ENCODE measurements at regions not wholly inside any gene's neighbourhood (a gene's known extent, or its start where the extent isn't known, plus 50 kb on each side); places are given as distances from the start of the nearest gene placed in this dataset.

DNA sequence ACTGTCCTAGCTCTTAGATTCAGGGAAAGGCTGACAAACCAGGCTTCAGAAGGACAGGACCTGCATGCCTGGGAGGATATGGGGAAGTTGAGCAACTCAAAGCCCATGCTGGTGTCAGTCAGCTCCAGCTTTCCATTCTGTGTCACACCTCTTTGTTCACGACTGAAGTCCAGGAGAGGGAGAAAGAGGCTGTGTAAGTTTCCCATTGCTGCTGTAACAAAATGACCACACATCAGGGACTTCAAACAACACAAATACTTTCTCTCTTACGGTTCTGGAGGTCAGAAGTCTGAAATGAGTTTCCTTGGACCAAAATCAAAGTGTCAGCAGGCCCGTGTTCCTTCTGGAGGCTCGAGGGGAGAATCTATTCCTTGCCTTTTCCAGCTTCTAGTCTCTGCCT is 50.6 kb upstream of the STX18 start:
- no peaks in the 10 kb centered on the region for H3K27me3 Mint-ChIP-seq (ENCODE audit: low read depth)
- no peak overlapping the region for H3K4me3 Mint-ChIP-seq
- TF ChIP-seq, protein P1, sequence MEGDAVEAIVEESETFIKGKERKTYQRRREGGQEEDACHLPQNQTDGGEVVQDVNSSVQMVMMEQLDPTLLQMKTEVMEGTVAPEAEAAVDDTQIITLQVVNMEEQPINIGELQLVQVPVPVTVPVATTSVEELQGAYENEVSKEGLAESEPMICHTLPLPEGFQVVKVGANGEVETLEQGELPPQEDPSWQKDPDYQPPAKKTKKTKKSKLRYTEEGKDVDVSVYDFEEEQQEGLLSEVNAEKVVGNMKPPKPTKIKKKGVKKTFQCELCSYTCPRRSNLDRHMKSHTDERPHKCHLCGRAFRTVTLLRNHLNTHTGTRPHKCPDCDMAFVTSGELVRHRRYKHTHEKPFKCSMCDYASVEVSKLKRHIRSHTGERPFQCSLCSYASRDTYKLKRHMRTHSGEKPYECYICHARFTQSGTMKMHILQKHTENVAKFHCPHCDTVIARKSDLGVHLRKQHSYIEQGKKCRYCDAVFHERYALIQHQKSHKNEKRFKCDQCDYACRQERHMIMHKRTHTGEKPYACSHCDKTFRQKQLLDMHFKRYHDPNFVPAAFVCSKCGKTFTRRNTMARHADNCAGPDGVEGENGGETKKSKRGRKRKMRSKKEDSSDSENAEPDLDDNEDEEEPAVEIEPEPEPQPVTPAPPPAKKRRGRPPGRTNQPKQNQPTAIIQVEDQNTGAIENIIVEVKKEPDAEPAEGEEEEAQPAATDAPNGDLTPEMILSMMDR (conservative IDR thresholded peaks at IDR 0.05) = no peak
- DNase-seq (ENCODE audit: low read depth, low spot score) = no peak
- H3K9me3 Mint-ChIP-seq = peaks cover 11% of the 10 kb centered on the region
- H3K4me1 Mint-ChIP-seq = peaks cover 35% of the 10 kb centered on the region
- H3K36me3 Mint-ChIP-seq (ENCODE audit: low read depth) = peaks cover 23% of the 10 kb centered on the region
- H3K27ac Mint-ChIP-seq (ENCODE audit: unreplicated experiment) = no peak overlapping the region

All from neural crest cell (in vitro differentiated cells).